Effector memory CD4-positive, alpha-beta T cell (primary cell): ENCODE measurements at regions not wholly inside any gene's neighbourhood (a gene's known extent, or its start where the extent isn't known, plus 50 kb on each side); places are given as distances from the start of the nearest gene placed in this dataset.

Source experiments
- DNase-seq, 3 donors: peaks; one replicate each; pipeline ENCODE4 v3.0.0-alpha.2; 2020
- H3K27ac ChIP-seq: 2 replicates; pipeline ENCODE4 v1.7.0; 2013; ENCODE audit warnings: mild to moderate bottlenecking, low read length, moderate library complexity; ENCODE audit not compliant: insufficient read depth, poor library complexity, severe bottlenecking
- H3K27me3 ChIP-seq: replicated peaks from 2 replicates; pipeline ENCODE4 v1.7.0; 2013; ENCODE audit warnings: mild to moderate bottlenecking, low read length; ENCODE audit not compliant: insufficient read depth, control insufficient read depth, poor library complexity, severe bottlenecking
- H3K36me3 ChIP-seq: 2 replicates; pipeline ENCODE4 v1.7.0; 2013; ENCODE audit warnings: mild to moderate bottlenecking, low read length, moderate library complexity; ENCODE audit not compliant: control insufficient read depth, insufficient read depth
- H3K4me1 ChIP-seq: 2 replicates; pipeline ENCODE4 v1.7.0; 2013; ENCODE audit warnings: low read length, mild to moderate bottlenecking; ENCODE audit not compliant: control insufficient read depth, insufficient read depth, poor library complexity, severe bottlenecking
- H3K4me3 ChIP-seq: 2 replicates; pipeline ENCODE4 v1.7.0; 2013; ENCODE audit warnings: low read length, low read depth, mild to moderate bottlenecking; ENCODE audit not compliant: insufficient read depth, poor library complexity, severe bottlenecking
- H3K9me3 ChIP-seq: 2 replicates; pipeline ENCODE4 v1.7.0; 2013; ENCODE audit warnings: mild to moderate bottlenecking, low read length, moderate library complexity; ENCODE audit not compliant: control insufficient read depth

GRCh38 chr6:147858421-147858820 is 349.9 kb downstream of the SAMD5 start:
- Histone ChIP-seq H3K36me3 (no peaks in the 10 kb centered on the region), H3K27ac (no peak overlapping the region), H3K4me1 (no peaks in the 10 kb centered on the region), H3K4me3 (no peak overlapping the region), H3K27me3 (no peaks in the 10 kb centered on the region), H3K9me3 (no peaks in the 10 kb centered on the region)
- DNase-seq = no peak

GRCh38 chr6:147859071-147859470 is 350.6 kb downstream of the SAMD5 start:
- no peak for DNase-seq
- H3K36me3 ChIP-seq = no peaks in the 10 kb centered on the region
- no peak overlapping the region for H3K27ac ChIP-seq
- H3K27me3 ChIP-seq = no peaks in the 10 kb centered on the region
- no peaks in the 10 kb centered on the region for H3K4me1 ChIP-seq
- no peak overlapping the region for H3K4me3 ChIP-seq
- H3K9me3 ChIP-seq = no peaks in the 10 kb centered on the region

GRCh38 chr6:147861696-147862095 is 353.2 kb downstream of the SAMD5 start:
- no peak for DNase-seq

GRCh38 chr6:147867433-147868226 is 359.1 kb downstream of the SAMD5 start:
- no peaks in the 10 kb centered on the region for H3K9me3 ChIP-seq
- H3K27me3 ChIP-seq = no peaks in the 10 kb centered on the region
- no peak overlapping the region for H3K27ac ChIP-seq
- H3K36me3 ChIP-seq = no peaks in the 10 kb centered on the region
- H3K4me1 ChIP-seq = no peaks in the 10 kb centered on the region
- no peak for DNase-seq
- no peak overlapping the region for H3K4me3 ChIP-seq

More at GRCh38 chr6:147861696-147862095, 353.2 kb downstream of the SAMD5 start:
- Histone ChIP-seq H3K9me3 (no peaks in the 10 kb centered on the region), H3K4me1 (no peaks in the 10 kb centered on the region), H3K36me3 (no peaks in the 10 kb centered on the region), H3K27me3 (no peaks in the 10 kb centered on the region), H3K27ac (no peak overlapping the region), H3K4me3 (no peak overlapping the region)

GRCh38 chr6:147868427-147869190 is 360.1 kb downstream of the SAMD5 start:
- no peaks in the 10 kb centered on the region for H3K27me3 ChIP-seq
- no peaks in the 10 kb centered on the region for H3K4me1 ChIP-seq
- no peak overlapping the region for H3K27ac ChIP-seq
- H3K4me3 ChIP-seq = no peak overlapping the region
- no peaks in the 10 kb centered on the region for H3K9me3 ChIP-seq
- no peaks in the 10 kb centered on the region for H3K36me3 ChIP-seq
- DNase-seq = no peak

GRCh38 chr6:147869201-147869600 is 360.7 kb downstream of the SAMD5 start:
- Histone ChIP-seq H3K27ac (no peak overlapping the region), H3K9me3 (no peaks in the 10 kb centered on the region), H3K36me3 (no peaks in the 10 kb centered on the region), H3K4me3 (no peak overlapping the region), H3K4me1 (no peaks in the 10 kb centered on the region), H3K27me3 (no peaks in the 10 kb centered on the region)
- DNase-seq = no peak

- H3K4me1 ChIP-seq = no peaks in the 10 kb centered on the region
- no peak overlapping the region for H3K27ac ChIP-seq
- no peaks in the 10 kb centered on the region for H3K27me3 ChIP-seq
- H3K4me3 ChIP-seq = no peak overlapping the region
- no peaks in the 10 kb centered on the region for H3K36me3 ChIP-seq
- DNase-seq = no peak
- H3K9me3 ChIP-seq = no peaks in the 10 kb centered on the region
Measured at GRCh38 chr6:147869869-147870268, 361.4 kb downstream of the SAMD5 start.

GRCh38 chr6:147870506-147871110 is 362.1 kb downstream of the SAMD5 start:
- H3K4me3 ChIP-seq = no peak overlapping the region
- DNase-seq = no peak
- no peaks in the 10 kb centered on the region for H3K36me3 ChIP-seq
- no peaks in the 10 kb centered on the region for H3K27me3 ChIP-seq
- H3K4me1 ChIP-seq = no peaks in the 10 kb centered on the region
- H3K27ac ChIP-seq = no peak overlapping the region
- no peaks in the 10 kb centered on the region for H3K9me3 ChIP-seq

- Histone ChIP-seq H3K4me1 (no peaks in the 10 kb centered on the region), H3K36me3 (no peaks in the 10 kb centered on the region), H3K9me3 (no peaks in the 10 kb centered on the region), H3K27me3 (no peaks in the 10 kb centered on the region), H3K27ac (no peak overlapping the region), H3K4me3 (no peak overlapping the region)
- DNase-seq = no peak
Measured at GRCh38 chr6:147872002-147872401, 363.5 kb downstream of the SAMD5 start.

- Histone ChIP-seq H3K4me1 (no peaks in the 10 kb centered on the region), H3K4me3 (no peak overlapping the region), H3K36me3 (no peaks in the 10 kb centered on the region), H3K9me3 (no peaks in the 10 kb centered on the region), H3K27ac (no peak overlapping the region), H3K27me3 (no peaks in the 10 kb centered on the region)
- no peak for DNase-seq
Measured at GRCh38 chr6:147873816-147874215, 365.3 kb downstream of the SAMD5 start.
